T-helper 22 cell (primary cell): ENCODE measurements at regions not wholly inside any gene's neighbourhood (a gene's known extent, or its start where the extent isn't known, plus 50 kb on each side); places are given as distances from the start of the nearest gene placed in this dataset.
"Not testable (repeated sequence)": the region's sequence is repeated elsewhere in the genome, so short reads cannot be mapped to it uniquely, and the experiment has no call there.

Experiments used
- DNase-seq: peaks from one replicate; pipeline ENCODE4 v3.0.0-alpha.2; 2020; ENCODE audit warnings: low read depth

DNA sequence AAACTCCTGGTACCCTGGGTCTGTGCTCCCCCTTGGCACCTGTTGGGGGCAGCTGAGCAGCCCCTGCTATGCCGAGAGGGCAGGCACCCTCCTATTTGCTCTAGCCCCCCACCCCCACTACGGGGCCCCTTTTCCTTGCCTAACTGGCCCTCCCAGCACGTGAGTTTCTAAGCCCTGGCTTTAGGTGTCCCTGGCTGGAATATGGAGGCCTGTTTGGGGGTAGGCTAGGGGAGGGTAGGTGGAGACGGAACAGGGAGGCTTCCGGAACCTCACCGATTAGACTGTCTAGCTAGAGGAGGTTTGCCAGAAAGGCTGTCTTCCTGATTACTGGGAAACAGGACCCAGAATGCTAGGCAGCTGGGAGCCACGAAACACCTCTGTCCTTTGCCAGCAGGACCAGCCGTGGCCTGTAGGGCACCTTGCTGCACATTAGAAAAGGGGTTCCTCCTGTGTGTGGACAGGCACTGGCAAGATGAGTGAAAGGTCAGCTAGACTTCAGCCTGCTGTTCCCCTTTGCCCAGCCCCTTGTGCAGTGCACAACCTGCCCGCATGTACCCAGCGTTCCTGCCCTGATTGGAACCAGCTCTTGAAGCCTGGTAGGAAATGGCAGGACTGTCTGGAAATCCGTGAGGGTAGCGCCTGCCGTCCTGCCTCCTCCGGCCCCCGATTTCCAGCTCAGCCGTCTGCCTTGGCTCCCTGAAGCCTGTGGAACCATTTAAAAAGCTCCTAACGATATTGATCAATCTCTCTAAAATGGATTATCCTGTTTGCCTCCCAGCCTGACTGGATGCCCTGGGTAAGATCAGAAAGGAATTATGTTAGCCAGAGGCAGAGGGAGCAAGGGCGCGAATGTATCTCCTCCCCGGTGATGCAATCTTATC lies 83.4 kb upstream of the GSE1 start:
- DNase-seq = no peak

DNA sequence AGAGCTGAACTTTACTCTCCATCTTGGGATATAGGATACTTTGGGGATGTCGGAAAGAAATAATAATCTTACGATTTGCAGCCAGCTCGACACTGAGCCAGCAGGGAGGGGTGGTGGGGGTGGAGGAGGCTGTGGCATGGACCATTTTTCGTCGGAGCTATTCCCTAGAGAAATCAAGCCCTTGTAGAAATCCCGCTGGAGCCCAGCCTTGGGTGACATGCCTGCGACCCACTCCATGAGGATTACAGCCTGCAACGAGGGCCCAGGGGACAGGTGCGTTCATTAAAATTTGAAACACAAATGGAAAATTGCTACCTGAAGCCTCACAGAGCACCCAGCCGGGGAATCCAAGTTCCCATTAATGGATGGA lies 82.8 kb upstream of the GSE1 start:
- no peak for DNase-seq

DNA sequence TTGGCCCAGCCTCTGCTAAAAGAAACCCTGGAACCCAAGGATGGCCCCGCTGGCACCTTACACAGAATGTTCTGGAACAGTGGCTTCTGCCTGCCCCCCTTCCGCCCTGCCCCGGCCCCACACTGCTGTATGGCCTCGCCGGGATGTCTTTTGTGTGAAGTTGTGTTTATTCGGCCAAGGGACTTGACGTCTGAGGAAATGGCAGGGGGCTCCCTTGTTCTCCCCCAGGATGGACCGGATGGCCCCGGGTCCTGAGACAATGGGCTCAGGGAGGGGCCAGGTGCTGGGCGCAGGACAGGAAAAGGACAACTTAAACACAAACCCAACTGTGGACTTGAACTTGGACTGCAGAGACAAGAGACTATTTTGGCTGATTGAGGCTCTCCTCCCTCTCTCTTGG lies 81.6 kb upstream of the GSE1 start:
- no peak for DNase-seq

DNA sequence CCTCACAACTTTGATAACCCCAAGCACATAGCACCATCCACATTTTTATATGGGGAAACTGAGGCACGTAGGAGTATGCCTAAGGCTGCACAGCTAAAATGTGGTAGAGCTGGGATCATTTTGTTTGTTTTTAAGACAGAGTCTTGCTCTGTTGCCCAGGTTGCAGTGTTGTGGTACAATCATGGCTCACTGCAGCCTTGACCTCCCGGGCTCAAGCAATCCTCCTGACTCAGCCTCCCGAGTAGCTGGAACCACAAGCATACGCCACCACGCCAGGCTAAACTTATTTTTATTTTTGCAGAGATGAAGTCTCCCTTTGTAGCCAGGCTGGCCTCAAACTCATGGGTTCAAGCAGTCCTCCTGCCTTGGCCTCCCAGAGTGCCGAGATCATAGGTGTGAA lies 81.0 kb upstream of the GSE1 start:
- no peak for DNase-seq

DNA sequence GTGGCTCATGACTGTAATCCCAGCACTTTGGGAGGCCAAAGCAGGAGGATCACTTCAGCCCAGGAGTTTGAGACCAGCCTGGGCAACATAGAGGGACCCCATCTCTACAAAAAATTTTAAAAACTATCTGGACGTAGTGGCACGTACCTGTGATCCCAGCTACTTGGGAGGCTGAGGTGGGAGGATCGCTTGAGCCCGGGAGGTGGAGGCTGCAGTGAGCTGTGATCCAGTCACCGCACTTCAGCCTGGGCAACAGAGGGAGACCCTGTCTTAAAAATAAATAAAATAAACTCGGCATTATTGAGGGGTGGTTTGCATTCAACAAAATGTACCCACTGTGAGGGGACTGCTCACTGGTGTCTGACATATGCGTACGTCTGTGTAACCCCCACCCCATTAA lies 79.5 kb upstream of the GSE1 start:
- DNase-seq = not testable (repeated sequence)

DNA sequence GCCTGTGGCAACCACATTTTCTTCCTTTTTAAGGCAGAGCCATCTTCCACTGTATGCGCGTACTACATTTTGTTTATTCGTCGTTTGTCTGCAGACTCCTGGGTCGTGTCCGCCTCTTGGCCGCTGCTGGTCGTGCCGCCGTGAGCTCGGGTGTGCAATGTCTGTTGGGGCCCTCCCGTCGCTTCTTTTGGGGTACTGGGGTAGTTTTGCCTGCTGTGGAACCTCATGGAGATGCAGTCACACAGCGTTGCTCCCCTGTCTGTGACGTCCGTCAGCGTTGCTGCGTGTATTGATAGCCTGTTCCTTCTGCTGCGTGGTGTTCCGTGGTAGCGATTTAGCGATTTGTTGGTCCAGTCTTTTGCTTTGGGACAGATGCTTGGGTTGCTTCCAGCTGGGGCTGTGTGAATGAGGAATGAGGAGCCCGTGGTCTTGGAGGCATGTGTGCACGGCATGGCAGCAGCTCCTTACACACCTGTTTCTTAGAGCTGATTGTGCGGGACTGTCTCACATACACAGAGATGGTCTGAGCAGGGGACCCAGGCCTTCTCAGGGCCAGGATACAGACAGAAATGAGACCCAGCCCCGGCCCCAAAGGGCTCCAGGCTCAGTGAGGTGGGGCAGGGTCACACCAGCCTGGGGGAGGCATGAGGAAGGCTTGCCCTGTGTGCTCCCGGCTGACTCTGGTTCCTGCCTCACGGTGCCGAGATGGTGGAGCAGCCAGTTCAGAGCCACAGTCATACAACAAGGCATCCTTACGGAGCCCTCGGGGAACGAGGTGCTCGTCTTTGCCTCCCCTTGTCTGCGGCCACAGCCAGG lies 78.4 kb upstream of the GSE1 start:
- no peak for DNase-seq

DNA sequence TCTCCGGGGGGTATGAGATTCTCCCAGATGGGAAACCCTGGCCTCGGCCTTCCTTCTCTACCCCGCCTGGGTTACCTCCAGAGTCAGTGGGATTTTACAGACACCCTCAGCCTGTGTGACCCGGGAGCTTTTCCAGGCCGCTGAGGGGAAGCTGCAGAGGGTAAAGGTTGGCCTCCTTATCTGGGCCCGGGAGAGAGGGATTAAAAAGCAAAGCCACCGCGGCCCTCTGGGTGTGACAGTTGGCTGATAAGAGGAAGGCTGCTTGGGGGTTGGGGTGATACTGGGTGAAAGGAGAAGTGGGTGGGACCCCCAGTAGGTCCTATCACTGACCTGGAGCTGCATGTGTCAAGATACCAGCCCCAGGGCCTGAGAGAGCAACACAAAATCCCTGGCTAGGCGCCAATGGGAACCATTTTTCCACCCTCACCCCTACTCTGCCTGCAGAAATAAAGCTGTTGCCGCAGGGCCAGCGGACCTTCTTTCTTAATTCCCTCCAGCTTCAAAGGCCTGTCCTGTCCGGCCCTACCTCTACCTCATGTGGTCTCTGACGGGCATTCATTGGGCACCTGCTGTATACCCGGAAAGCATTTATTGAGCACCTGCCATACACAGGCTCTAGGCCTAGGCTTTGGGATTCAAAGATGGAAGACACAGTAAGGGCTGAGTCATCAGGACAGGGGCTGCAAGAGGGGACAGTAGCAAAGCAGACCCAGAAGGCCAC lies 77.6 kb upstream of the GSE1 start:
- no peak for DNase-seq

DNA sequence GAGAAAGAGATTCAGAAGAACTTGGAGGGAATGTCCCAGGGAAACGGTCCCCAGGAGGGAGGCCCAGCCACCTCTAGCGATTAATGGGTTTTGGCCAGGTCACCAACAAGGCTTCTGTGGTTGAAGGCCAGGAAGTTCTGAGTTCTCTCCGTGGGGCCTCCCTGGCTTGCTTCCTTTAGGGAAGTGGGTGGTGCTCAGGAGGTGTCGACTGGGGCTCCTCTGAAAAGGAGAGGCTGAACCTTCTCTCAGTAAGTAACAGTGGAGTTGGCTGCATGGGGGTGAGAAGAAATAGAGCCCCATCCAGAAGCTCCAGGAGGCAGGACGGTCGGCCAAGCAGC lies 77.1 kb upstream of the GSE1 start:
- DNase-seq = no peak

DNA sequence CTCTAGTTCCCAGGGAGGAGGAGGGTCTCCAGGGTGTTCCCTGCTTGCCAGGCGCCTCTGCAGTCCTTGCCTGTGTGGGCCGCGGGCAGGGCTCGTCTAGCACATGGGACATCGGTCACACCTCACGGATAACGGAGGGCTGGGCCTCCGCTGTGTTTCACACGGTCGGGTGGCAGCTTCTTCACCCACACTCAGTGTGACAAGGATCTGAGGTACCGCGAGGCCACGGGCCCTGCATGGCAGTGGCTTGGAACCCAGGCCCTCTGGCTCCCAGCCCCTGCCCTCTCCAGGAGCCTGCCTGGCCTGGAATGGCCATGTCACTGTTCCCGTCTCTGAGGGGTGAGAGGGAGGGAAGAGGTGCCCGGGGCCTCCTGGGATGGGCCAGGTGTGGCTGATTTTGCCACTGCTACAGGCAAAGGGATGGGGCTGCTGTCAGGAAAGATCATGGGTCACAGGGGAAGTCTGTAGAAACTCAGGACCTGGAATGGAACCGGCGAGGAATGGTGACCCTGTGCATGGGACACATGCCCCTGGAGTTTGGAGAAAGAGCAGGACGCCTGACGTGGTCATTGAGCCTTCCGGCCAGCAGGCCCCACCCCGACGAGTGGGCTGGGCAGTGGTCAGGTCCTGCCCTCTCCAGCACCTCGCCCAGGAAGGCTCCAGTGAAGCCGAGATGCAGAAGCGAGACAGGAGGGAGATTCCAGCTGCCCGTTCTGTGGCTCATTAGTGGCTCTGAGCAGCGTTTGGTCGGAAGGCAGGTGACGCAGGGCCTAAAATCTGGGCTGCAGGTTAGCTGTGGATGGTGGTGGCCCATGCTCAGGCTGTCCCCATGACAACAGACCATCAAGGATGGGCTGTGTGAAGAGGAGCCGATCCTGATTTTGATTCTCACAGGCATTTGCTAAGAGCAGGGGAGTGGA lies 76.5 kb upstream of the GSE1 start:
- DNase-seq = no peak

DNA sequence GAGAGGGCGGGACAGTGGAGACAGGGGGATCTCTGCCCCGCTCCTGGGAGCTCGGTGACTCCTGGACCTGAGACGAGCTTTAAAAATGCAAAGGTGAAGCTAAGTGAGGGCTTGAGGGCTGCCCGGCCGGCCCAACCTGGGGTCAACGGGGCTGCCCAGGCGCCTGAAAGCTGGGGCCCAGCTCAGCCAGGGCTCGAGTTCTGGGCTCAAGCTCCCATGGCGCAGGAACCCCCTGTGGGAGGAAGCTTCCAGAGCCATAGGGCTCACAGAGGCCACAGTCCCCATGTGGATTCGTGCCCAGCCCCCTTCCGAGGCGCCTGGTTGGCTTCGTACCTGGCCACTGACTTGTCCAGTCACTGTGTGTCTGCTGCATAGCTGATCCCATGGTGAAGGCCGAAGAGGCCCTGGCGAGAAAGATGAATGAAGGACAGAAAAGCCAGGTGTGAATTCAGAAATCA lies 75.8 kb upstream of the GSE1 start:
- no peak for DNase-seq

DNA sequence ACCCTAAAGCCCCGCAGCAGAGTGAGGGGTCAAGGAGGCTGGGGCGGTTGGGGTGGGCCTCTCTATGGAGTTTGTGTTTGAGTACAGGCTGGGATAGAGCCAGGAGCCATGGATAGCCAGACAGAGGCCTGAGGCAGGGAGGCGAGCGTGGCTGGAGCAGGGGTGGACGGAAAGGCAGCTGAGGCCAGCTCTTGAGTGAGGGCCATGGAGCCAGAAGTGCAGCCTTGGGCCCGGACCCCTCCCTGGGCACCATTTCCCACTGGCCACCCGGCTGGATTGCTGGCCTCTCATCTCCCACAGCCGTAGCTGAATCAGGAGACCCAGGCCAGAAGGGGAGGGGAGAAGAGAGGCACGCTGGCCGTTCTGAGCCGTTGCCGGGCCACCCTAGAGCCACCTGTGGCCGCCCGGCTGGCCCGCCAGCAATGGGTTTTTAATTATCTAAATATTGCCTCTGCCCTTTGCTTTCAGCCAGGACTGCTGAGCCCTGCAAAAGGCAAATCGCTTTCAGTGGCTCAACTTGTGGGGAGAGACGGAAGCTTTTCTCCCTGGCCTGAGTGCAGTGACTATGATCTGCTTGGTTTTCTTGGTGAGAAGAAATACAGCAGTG lies 75.2 kb upstream of the GSE1 start:
- DNase-seq = no peak

DNA sequence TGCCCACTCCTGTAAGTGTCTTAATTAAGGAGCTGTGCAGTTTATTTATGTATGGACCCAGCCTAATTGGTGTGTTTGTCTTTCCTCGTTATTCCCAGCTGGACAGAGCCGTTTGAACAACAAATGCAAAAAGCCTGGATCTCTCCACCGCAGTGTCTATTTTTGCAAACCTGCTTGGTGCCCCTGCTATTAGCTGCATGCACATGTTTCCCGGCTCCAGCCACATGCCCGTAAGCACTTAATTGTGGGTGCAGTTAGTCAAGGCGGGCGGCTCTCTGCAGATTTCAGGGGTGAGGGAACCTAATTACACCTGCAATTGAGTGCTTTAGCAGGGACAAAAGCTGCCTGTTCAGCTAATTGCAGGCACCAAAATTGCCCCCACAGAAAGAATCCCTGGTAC lies 74.0 kb upstream of the GSE1 start:
- no peak for DNase-seq

DNA sequence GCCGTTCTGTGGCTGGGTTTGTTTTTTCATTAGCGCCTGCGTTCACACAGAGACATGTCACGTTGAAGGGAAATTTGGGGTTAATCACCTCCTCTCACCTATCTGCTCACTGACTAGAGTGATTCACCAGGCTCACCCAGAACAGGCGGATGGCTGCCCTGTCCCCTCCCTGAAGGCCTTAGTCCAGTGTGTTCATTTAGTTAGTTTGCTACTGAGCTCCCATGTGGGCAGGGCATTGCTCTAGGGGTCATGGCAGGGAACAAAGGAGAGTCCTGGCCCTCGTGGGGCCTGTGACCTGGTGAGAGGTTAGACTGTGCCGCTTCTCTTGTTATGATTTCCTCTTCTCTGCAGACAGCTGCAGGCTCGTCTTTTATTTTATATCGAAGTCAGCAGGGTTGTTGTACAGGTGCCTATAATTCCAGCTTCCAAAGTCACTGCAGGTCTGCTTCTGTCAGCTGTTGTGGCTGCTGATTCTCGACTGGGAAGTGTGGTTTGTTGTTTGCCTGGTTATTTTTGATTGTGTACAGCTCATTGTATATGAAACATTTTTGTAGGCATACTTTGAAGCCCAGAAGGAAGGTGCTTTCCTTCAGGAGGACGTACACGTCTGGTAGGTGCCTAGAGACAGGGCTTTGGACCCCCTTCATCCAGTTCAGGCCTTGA lies 73.4 kb upstream of the GSE1 start:
- no peak for DNase-seq

DNA sequence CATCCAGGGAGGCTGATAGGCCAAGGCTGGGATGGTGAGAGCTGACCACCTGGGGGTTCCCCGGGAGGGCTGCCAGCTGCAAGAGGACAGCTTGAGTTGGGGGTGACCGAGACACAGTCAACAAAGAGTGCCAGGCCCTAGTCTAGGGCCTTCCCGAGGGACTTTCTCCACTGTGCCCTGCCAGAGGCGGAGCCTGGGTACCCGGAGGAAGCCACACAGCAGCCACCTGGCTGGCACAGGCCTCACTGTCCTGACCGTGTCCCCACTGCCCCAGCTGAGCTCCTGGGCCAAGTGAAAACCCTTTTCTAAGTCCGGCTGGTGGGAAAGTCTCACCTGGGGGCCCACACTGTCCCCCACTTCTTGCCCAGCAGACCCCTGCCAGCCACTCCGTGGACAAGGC lies 71.9 kb upstream of the GSE1 start:
- no peak for DNase-seq

DNA sequence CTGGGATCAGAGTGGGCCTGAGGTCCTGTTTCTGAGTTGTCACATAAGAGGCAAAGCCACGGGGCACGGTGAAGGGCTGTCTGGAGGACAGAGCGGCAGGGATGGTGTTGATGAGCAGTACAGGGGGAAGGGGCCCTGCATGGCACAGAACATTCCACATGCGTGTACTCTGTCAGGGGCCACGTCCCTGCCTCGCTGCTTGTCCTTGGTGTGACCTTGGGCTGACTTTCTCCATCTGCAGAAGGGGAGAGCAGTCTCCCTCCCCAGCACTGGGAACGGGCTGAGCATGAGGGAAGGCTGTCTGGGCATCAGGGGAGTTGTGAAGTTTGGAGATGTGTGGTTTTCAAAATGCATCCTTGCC lies 71.5 kb upstream of the GSE1 start:
- DNase-seq = no peak

DNA sequence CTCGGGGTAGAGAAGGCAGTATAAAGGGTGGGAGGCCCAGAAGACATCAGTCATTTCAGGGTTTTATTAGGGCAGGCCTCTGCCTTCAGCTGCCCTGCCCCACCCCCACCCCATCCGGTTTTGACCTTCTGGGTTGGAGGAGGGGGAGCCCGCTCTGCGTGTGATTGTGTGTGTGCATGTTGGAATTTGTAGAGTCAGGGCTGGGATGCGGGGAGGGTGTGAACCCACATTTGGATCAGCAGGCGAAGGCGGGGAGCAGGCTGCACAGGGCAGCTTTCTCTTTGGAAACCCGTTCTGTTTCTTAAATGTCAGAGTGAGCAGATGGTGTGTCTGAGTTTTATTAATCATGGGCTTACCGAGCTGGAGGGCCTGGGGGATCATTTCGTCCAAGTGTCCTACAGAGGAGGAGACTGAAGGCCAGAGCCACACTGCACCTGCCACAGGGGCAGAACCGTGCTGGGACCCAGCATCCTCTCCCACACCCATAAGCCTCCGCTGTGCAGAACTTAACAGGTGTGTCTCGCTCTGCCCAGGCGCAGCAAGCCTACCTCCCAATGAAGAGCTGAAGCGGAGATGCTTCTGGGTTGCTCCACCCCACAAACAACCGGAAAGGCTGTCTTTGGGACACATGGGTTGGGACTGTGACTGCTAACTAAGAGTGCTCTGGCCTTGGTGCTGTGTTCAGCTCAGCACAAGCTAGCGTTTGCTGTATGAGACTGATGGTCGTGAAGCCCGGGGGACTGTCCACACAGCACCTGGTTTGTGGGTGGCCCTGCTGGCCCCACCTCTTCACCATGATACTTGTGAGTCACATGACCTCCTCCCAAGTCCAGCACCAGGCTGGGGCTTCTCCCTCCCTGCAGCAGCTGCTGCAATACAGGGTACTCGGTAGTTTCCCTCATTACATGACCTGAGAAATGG lies 70.9 kb upstream of the GSE1 start:
- no peak for DNase-seq

DNA sequence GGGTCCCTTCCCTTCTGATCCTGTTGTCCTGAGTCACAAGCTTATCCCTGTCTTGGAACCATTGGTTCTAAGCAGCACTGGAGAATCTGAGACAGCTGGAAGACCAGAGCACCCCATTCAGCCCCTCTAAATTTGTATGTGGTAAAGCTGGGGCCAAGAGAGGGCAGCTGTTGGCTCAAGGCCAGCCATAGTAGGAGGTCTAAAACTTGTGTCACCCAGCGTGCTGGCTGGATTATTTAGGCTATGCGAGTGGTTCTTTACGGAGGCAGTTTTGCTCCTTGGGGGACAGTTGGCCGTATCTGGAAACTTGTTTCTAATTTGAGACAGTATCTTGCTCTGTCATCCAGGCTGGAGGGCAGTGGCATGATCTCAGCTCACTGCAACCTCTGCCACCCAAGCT lies 69.6 kb upstream of the GSE1 start:
- DNase-seq = no peak

DNA sequence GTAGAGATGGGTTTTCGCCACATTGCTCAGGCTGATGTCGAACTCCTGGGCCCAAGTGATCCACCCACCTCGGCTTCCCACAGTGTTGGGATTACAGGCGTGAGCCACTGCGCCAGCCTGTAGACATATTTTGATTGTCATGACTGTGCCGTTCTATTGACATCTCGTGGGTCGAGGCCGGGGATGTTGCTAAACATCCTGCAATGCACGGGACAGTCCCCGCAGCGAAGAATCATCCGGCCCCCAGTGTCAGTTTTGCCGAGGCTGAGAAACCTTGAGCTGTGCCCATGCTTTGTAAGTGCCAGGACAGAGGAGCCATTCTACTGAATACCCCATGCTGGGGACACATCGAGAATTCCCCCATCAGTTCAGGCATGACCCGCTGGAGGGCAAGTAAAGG lies 69.1 kb upstream of the GSE1 start:
- no peak for DNase-seq

DNA sequence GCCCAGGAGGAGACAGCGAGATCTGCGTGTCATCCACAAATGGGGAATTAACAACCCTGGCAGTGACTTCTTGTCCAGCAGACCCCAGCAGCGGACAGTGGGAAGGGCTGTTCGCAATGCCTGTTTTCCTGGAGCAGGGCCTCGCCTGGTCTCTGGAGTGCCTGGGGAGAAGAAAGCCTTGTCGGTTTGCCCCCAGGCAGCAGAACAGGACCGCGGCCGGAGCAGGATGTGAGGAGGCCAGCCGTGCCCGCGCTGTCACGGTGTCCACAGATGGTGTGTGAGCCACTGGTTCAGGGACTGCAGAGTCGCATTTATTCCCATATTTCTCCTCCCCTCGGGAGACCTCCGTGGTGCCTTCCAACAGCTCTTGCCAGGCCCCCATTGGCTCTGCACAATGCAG lies 68.5 kb upstream of the GSE1 start:
- DNase-seq = no peak
